ENCODE measurements at regions not wholly inside any gene's neighbourhood (a gene's known extent, or its start where the extent isn't known, plus 50 kb on each side); places are given as distances from the start of the nearest gene placed in this dataset.
"Not testable (repeated sequence)": the region's sequence is repeated elsewhere in the genome, so short reads cannot be mapped to it uniquely, and the experiment has no call there.

DNA sequence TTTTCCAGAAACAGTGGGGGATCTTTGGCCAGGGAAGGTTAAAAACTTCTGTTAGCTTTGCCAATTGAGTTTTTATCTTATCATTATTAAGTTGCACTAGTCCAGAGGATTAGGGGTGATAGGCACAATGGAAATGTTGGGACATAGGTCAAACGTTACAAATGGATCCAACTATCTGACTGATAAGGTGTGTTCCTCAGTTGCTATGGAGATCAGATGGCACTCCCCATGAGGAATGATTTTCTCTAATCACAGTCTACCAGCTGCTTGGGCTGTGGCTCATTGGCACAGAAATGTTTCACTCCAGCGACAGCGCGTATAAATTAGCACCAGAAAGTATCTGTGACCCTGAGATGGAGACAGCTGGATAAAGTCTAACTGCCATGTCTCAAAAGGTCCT lies 106.2 kb downstream of the NBPF11 start:
- not testable (repeated sequence) for TF ChIP-seq CTCF, POLR2A (IDR thresholded peaks at IDR 0.05)

Measured in uterus (tissue), 2 donors.